ENCODE measurements at regions not wholly inside any gene's neighbourhood (a gene's known extent, or its start where the extent isn't known, plus 50 kb on each side); places are given as distances from the start of the nearest gene placed in this dataset.

DNA sequence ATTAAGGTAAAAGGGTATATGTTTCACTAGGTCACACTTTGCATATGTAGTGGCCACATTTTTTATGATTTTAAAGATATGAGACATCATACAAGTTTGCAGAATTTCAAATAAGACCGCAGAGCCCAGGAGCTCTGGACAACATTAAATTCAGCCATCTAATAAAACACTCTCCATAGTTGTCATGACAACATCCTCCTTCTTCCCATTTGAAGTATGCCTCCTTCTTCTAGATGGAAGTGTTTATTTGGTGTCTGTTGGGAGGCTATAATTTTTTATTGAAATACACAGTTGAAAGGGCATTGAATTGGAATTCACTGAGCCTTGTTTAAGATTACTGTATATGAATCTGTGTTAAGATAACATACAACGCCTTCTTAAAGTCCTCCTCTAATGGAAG is 467.3 kb downstream of the CMPK2 start:
- intact Hi-C loops (cut with DNase I), result no loop called here
- 70% methylated on average over 2 of the region's 2 CpGs for WGBS
- TF ChIP-seq EP300 (IDR thresholded peaks at IDR 0.05) (no peak), POLR2AphosphoS5 (IDR thresholded peaks at IDR 0.05) (no peak), POLR2A (IDR thresholded peaks at IDR 0.05; ENCODE audit: low read depth) (no peak)
- TF ChIP-seq, protein P1, sequence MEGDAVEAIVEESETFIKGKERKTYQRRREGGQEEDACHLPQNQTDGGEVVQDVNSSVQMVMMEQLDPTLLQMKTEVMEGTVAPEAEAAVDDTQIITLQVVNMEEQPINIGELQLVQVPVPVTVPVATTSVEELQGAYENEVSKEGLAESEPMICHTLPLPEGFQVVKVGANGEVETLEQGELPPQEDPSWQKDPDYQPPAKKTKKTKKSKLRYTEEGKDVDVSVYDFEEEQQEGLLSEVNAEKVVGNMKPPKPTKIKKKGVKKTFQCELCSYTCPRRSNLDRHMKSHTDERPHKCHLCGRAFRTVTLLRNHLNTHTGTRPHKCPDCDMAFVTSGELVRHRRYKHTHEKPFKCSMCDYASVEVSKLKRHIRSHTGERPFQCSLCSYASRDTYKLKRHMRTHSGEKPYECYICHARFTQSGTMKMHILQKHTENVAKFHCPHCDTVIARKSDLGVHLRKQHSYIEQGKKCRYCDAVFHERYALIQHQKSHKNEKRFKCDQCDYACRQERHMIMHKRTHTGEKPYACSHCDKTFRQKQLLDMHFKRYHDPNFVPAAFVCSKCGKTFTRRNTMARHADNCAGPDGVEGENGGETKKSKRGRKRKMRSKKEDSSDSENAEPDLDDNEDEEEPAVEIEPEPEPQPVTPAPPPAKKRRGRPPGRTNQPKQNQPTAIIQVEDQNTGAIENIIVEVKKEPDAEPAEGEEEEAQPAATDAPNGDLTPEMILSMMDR (IDR thresholded peaks at IDR 0.05), result no peak
- no peaks in the 10 kb centered on the region for H3K9me3 ChIP-seq
- no peaks in the 10 kb centered on the region for H3K27me3 ChIP-seq
- DNase-seq (ENCODE audit: extremely low spot score), result no peak
- H3K4me3 ChIP-seq, result no peak overlapping the region
- H3K36me3 ChIP-seq, result no peaks in the 10 kb centered on the region
- H3K4me1 ChIP-seq, result no peaks in the 10 kb centered on the region
- H3K27ac ChIP-seq (replicated peaks in 1 of 4), result no peak overlapping the region

GRCh38 chr2:6401301-6401700 is 464.4 kb downstream of the CMPK2 start:
- no peak for DNase-seq (ENCODE audit: extremely low spot score)
- intact Hi-C loops (cut with DNase I), result no loop called here
- WGBS, result 65% methylated on average over 3 of the region's 3 CpGs
- no peak overlapping the region for H3K27ac ChIP-seq (replicated peaks in 1 of 4)
- no peaks in the 10 kb centered on the region for H3K4me1 ChIP-seq
- H3K4me3 ChIP-seq, result no peak overlapping the region
- no peaks in the 10 kb centered on the region for H3K9me3 ChIP-seq
- H3K27me3 ChIP-seq, result no peaks in the 10 kb centered on the region
- H3K36me3 ChIP-seq, result no peaks in the 10 kb centered on the region
- TF ChIP-seq POLR2AphosphoS5 (IDR thresholded peaks at IDR 0.05), result no peak
- no peak for TF ChIP-seq EP300 (IDR thresholded peaks at IDR 0.05)
- TF ChIP-seq POLR2A (IDR thresholded peaks at IDR 0.05; ENCODE audit: low read depth), result no peak
- TF ChIP-seq, protein P1 (IDR thresholded peaks at IDR 0.05), result no peak

DNA sequence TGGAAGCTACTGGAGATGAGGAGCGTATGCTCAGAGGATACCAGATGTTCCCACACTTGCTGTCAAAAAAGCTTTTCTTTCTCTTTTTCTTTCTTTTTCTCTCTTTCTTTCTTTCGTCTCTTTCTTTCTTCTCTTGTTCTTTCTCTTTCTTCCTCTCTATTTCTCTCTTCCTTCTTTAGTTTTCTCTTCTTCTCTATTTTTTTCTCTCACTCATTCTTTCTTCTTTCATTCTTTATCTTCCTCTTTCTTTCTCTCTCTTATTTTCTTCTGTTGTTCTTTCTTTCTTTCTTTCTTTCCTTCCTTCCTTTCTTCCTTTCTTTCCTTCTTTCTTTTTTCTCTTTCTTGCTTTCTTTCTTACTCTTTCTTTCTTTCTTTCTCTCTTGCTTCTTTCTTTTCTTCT is 457.6 kb downstream of the CMPK2 start:
- no peak for DNase-seq (ENCODE audit: extremely low spot score)
- no peaks in the 10 kb centered on the region for H3K36me3 ChIP-seq
- intact Hi-C loops (cut with DNase I), result no loop called here
- H3K9me3 ChIP-seq, result no peaks in the 10 kb centered on the region
- TF ChIP-seq EP300 (IDR thresholded peaks at IDR 0.05), result no peak
- TF ChIP-seq POLR2A (IDR thresholded peaks at IDR 0.05; ENCODE audit: low read depth), result no peak
- TF ChIP-seq, protein P1 (IDR thresholded peaks at IDR 0.05), result no peak
- TF ChIP-seq POLR2AphosphoS5 (IDR thresholded peaks at IDR 0.05), result no peak
- no peaks in the 10 kb centered on the region for H3K27me3 ChIP-seq
- no peak overlapping the region for H3K4me3 ChIP-seq
- H3K27ac ChIP-seq (replicated peaks in 1 of 4), result no peak overlapping the region
- WGBS, result 69% methylated on average over 2 of the region's 2 CpGs
- no peaks in the 10 kb centered on the region for H3K4me1 ChIP-seq

- Histone ChIP-seq H3K27me3 (no peaks in the 10 kb centered on the region), H3K27ac (replicated peaks in 1 of 4) (no peak overlapping the region), H3K4me1 (no peaks in the 10 kb centered on the region), H3K4me3 (no peak overlapping the region), H3K9me3 (no peaks in the 10 kb centered on the region), H3K36me3 (no peaks in the 10 kb centered on the region)
- intact Hi-C loops (cut with DNase I), result no loop called here
- 42% methylated on average over 3 of the region's 3 CpGs for WGBS
- no peak for DNase-seq (ENCODE audit: extremely low spot score)
- TF ChIP-seq POLR2A (IDR thresholded peaks at IDR 0.05; ENCODE audit: low read depth) (no peak), EP300 (IDR thresholded peaks at IDR 0.05) (no peak), POLR2AphosphoS5 (IDR thresholded peaks at IDR 0.05) (no peak)
- TF ChIP-seq, protein P1 (IDR thresholded peaks at IDR 0.05), result no peak
These were observed 455.4 kb downstream of the CMPK2 start for GRCh38 chr2:6410313-6410712.

GRCh38 chr2:6412533-6413091 is 453.1 kb downstream of the CMPK2 start:
- Histone ChIP-seq H3K27me3 (no peaks in the 10 kb centered on the region), H3K9me3 (no peaks in the 10 kb centered on the region), H3K4me1 (no peaks in the 10 kb centered on the region), H3K4me3 (no peak overlapping the region), H3K36me3 (no peaks in the 10 kb centered on the region), H3K27ac (replicated peaks in 1 of 4) (no peak overlapping the region)
- no peak for DNase-seq (ENCODE audit: extremely low spot score)
- TF ChIP-seq POLR2A (IDR thresholded peaks at IDR 0.05; ENCODE audit: low read depth), result no peak
- TF ChIP-seq POLR2AphosphoS5 (IDR thresholded peaks at IDR 0.05), result no peak
- no peak for TF ChIP-seq EP300 (IDR thresholded peaks at IDR 0.05)
- TF ChIP-seq, protein P1 (IDR thresholded peaks at IDR 0.05), result no peak
- intact Hi-C loops (cut with DNase I), result no loop called here
- 77% methylated on average over 3 of the region's 3 CpGs for WGBS
